GM12873 (cell line): ENCODE measurements at regions not wholly inside any gene's neighbourhood (a gene's known extent, or its start where the extent isn't known, plus 50 kb on each side); places are given as distances from the start of the nearest gene placed in this dataset.

Experiments used
- CTCF ChIP-seq: IDR thresholded peaks from 2 replicates; pipeline ENCODE4 v1.5.1; 2012; ENCODE audit warnings: low read depth, mild to moderate bottlenecking, moderate library complexity, low read length, control low read depth; ENCODE audit not compliant: insufficient read depth; ENCODE audit errors: missing control alignments

GRCh38 chr6:170153436-170154319, 137.2 kb downstream of the DLL1 start:
- no peak for TF ChIP-seq CTCF

GRCh38 chr6:170152989-170153388, 137.9 kb downstream of the DLL1 start:
- no peak for TF ChIP-seq CTCF

- TF ChIP-seq CTCF, result no peak
Observed at GRCh38 chr6:170152124-170152926, 138.6 kb downstream of the DLL1 start.

- TF ChIP-seq CTCF, result no peak
Observed at GRCh38 chr6:170151804-170152123, 139.1 kb downstream of the DLL1 start.

- TF ChIP-seq CTCF, result no peak
Observed at GRCh38 chr6:170151321-170151771, 139.5 kb downstream of the DLL1 start.

GRCh38 chr6:170150590-170150945, 140.3 kb downstream of the DLL1 start:
- TF ChIP-seq CTCF, result no peak
